CD14-positive monocyte (primary cell): ENCODE measurements at regions not wholly inside any gene's neighbourhood (a gene's known extent, or its start where the extent isn't known, plus 50 kb on each side); places are given as distances from the start of the nearest gene placed in this dataset.

Experiments
- DNase-seq, 3 donors: peaks; one replicate each; pipeline ENCODE4 v3.0.0-alpha.2; 2011 to 2022
- H2AFZ ChIP-seq: 2 replicates; pipeline ENCODE4 v1.6.0; 2012; ENCODE audit warnings: mild to moderate bottlenecking, low read depth, low read length, inconsistent platforms; ENCODE audit not compliant: insufficient read depth, poor library complexity, severe bottlenecking
- H3K27ac ChIP-seq, 2 donors: 1 replicate in 1 of 2; 2 replicates in 1 of 2; pipeline ENCODE4 v1.5.1; 2012 to 2013; ENCODE audit warnings: low read length in 2 of 2, control low read depth in 1 of 2, inconsistent platforms in 1 of 2, low read depth in 1 of 2, mild to moderate bottlenecking in 1 of 2
- H3K27me3 ChIP-seq, 2 donors: one replicate each; pipeline versions ENCODE4 v1.6.0 to v1.6.1; 2011 to 2013; ENCODE audit warnings: low read length in 2 of 2; ENCODE audit not compliant: control insufficient read depth in 2 of 2, insufficient read depth in 2 of 2
- H3K36me3 ChIP-seq, 2 donors: replicated peaks in 1 of 2; 1 replicate in 1 of 2; 2 replicates in 1 of 2; pipeline versions ENCODE4 v1.5.1 to v1.6.1; 2012 to 2013; ENCODE audit warnings: low read length in 2 of 2, control low read depth in 1 of 2, inconsistent platforms in 1 of 2, mild to moderate bottlenecking in 1 of 2; ENCODE audit not compliant: insufficient read depth in 2 of 2, control insufficient read depth in 1 of 2
- H3K4me1 ChIP-seq, 2 donors: 1 replicate in 1 of 2; 2 replicates in 1 of 2; pipeline versions ENCODE4 v1.5.1 to v1.6.1; 2012 to 2013; ENCODE audit warnings: low read length in 2 of 2, control low read depth in 1 of 2, inconsistent platforms in 1 of 2, mild to moderate bottlenecking in 1 of 2, moderate library complexity in 1 of 2; ENCODE audit not compliant: insufficient read depth in 2 of 2, control insufficient read depth in 1 of 2
- H3K4me2 ChIP-seq: replicated peaks from 2 replicates; pipeline ENCODE3; 2012; ENCODE audit warnings: low read length, moderate library complexity, mild to moderate bottlenecking; ENCODE audit not compliant: poor library complexity, severe bottlenecking; ENCODE audit errors: extremely low read depth
- H3K4me3 ChIP-seq, 3 experiments: fragments of 200-600 bp in 1 of 3; sonication (generic) in 1 of 3; replicated peaks in 1 of 3; 1 replicate in 2 of 3; 2 replicates in 1 of 3; pipeline ENCODE4 v1.5.1; 2011 to 2013; ENCODE audit warnings: low read length in 3 of 3, mild to moderate bottlenecking in 3 of 3, control low read depth in 2 of 3, low read depth in 2 of 3, inconsistent platforms in 1 of 3, moderate library complexity in 1 of 3
- H3K79me2 ChIP-seq: 2 replicates; pipeline ENCODE4 v1.6.0; 2012; ENCODE audit warnings: mild to moderate bottlenecking, control low read depth, inconsistent platforms, low read length, moderate library complexity; ENCODE audit not compliant: insufficient read depth
- H3K9ac ChIP-seq: 2 replicates; pipeline ENCODE4 v1.6.0; 2017; ENCODE audit warnings: low read length, mild to moderate bottlenecking; ENCODE audit not compliant: insufficient read depth, poor library complexity, severe bottlenecking
- H3K9me3 ChIP-seq, 2 donors: replicated peaks in 1 of 2; 1 replicate in 1 of 2; 2 replicates in 1 of 2; pipeline versions ENCODE4 v1.5.1 to v1.6.1; 2012 to 2013; ENCODE audit warnings: low read length in 2 of 2, control low read depth in 1 of 2; ENCODE audit not compliant: control insufficient read depth in 1 of 2, insufficient read depth in 1 of 2
- H4K20me1 ChIP-seq: 2 replicates; pipeline ENCODE4 v1.6.0; 2012; ENCODE audit warnings: mild to moderate bottlenecking, low read length, control low read depth, moderate library complexity; ENCODE audit not compliant: insufficient read depth
- H3K27ac Mint-ChIP-seq, 7 donors: one replicate each; pipeline ENCODE4 v1.8.0; 2020; ENCODE audit warnings: mild to moderate bottlenecking in 7 of 7, mixed read lengths in 7 of 7, moderate library complexity in 6 of 7, inconsistent platforms in 2 of 7
- H3K27me3 Mint-ChIP-seq, 3 donors: one replicate each; pipeline ENCODE4 v1.8.0; 2021 to 2022; ENCODE audit warnings: low read depth in 3 of 3, mild to moderate bottlenecking in 3 of 3, mixed read lengths in 3 of 3, moderate library complexity in 3 of 3, inconsistent platforms in 1 of 3
- H3K36me3 Mint-ChIP-seq, 2 donors: one replicate each; pipeline ENCODE4 v1.8.0; 2020; ENCODE audit warnings: mixed read lengths in 2 of 2, inconsistent platforms in 1 of 2, mild to moderate bottlenecking in 1 of 2
- H3K4me1 Mint-ChIP-seq: one replicate; pipeline ENCODE4 v1.8.0; 2020; ENCODE audit warnings: mild to moderate bottlenecking, mixed read lengths
- H3K4me3 Mint-ChIP-seq, 2 donors: one replicate each; pipeline ENCODE4 v1.8.0; 2020; ENCODE audit warnings: mild to moderate bottlenecking in 2 of 2, mixed read lengths in 2 of 2, moderate library complexity in 1 of 2
- H3K9me3 Mint-ChIP-seq, 7 donors: one replicate each; pipeline ENCODE4 v1.8.0; 2020 to 2022; ENCODE audit warnings: mixed read lengths in 7 of 7, mild to moderate bottlenecking in 6 of 7, moderate library complexity in 6 of 7, inconsistent platforms in 2 of 7
- whole genome bisulfite sequencing: methylation state at CpG from one replicate; pipeline ENCODE4 v1.1.5; 2013; ENCODE audit warnings: missing lambda C conversion rate; ENCODE audit not compliant: insufficient coverage; 5-methylcytosine and 5-hydroxymethylcytosine counted together
- intact Hi-C, 2 donors: fragments of 100-400 bp; cut with micrococcal nuclease; formaldehyde crosslinking; loops; one replicate each; pipeline versions ENCODE4 v1.15.0 to v1.15.1; 2023
- TF ChIP-seq, protein P1 (sequence below): fragments of 200-600 bp; IDR thresholded peaks from one replicate; pipeline ENCODE4 v1.8.0; 2022; ENCODE audit warnings: antibody characterized with exemption, mild to moderate bottlenecking

DNA sequence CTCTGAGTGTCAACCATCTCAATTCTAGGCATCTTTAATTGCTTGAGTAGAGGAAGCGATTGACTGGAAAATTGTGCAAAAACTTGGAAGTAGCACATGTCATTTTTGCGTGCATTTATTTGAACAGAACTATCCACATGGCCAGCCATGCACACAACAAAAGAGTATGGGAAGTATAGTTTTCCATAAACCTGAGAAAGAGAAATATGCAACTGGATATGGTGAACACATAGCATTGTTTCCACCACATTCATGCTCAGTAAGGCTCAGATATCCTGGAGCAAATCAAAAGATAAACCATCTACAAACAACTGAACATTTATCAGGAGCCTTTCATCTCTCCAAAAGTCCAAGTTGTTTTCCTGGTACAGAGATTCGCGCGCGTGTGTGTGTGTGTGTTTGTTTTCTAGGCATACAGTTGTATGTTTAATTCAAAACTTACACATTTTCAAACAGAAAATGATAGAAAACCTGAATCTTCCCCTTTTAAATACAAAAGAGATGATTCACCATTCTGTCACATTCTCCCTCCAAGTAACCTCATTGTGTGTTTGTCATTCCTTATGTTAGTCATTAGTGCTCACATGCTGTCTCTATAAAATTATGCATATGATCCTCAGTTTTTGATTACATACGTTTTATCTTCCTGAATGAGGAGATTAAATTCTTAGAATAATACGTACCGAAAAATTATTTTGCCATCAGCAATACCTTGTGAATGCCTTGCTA is 780.4 kb upstream of the NRXN1 start:
- Histone ChIP-seq H3K36me3 (no peaks in the 10 kb centered on the region), H3K4me2 (no peak overlapping the region), H3K27me3 (no peaks in the 10 kb centered on the region), H2AFZ (no peak overlapping the region), H3K27ac (no peak overlapping the region), H3K4me1 (no peaks in the 10 kb centered on the region), H4K20me1 (no peaks in the 10 kb centered on the region), H3K9ac (no peak overlapping the region), H3K4me3 (no peak overlapping the region), H3K79me2 (no peaks in the 10 kb centered on the region), H3K9me3 (no peaks in the 10 kb centered on the region)
- no peaks in the 10 kb centered on the region for H3K4me1 Mint-ChIP-seq
- H3K27ac Mint-ChIP-seq = no peak overlapping the region
- no peaks in the 10 kb centered on the region for H3K27me3 Mint-ChIP-seq
- intact Hi-C loops = no loop called here
- no CpG with 5 or more reads among the region's 9 CpGs for WGBS
- peaks cover 0 to 3% (median 0%) of the 10 kb centered on the region in 7 donors for H3K9me3 Mint-ChIP-seq
- H3K36me3 Mint-ChIP-seq = no peaks in the 10 kb centered on the region
- no peak for DNase-seq
- TF ChIP-seq, protein P1, sequence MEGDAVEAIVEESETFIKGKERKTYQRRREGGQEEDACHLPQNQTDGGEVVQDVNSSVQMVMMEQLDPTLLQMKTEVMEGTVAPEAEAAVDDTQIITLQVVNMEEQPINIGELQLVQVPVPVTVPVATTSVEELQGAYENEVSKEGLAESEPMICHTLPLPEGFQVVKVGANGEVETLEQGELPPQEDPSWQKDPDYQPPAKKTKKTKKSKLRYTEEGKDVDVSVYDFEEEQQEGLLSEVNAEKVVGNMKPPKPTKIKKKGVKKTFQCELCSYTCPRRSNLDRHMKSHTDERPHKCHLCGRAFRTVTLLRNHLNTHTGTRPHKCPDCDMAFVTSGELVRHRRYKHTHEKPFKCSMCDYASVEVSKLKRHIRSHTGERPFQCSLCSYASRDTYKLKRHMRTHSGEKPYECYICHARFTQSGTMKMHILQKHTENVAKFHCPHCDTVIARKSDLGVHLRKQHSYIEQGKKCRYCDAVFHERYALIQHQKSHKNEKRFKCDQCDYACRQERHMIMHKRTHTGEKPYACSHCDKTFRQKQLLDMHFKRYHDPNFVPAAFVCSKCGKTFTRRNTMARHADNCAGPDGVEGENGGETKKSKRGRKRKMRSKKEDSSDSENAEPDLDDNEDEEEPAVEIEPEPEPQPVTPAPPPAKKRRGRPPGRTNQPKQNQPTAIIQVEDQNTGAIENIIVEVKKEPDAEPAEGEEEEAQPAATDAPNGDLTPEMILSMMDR = no peak
- no peak overlapping the region for H3K4me3 Mint-ChIP-seq

DNA sequence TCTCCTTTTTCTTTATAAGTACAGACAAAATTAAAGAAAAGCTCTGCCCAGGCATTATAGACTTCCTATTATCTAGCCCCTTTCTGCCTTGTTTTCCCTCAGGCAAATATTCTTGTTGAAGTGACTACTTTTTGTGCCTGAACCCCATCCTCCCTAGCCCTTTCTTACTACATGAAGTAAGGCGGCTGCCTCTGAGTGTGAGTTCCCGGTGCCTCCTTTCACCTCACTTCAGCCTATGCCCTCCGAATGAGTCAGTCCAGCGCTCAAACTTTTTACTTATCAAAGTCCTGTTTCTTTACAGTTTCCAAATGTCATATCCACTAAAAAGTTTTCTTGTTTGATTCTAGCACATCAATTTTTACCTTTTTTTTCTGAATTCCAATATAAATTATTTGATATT is 778.3 kb upstream of the NRXN1 start:
- no peaks in the 10 kb centered on the region for H3K9me3 ChIP-seq
- H3K36me3 ChIP-seq = no peaks in the 10 kb centered on the region
- H2AFZ ChIP-seq = no peak overlapping the region
- TF ChIP-seq, protein P1 = no peak
- Mint-ChIP-seq H3K4me3 (no peak overlapping the region), H3K4me1 (no peaks in the 10 kb centered on the region), H3K9me3 (no peaks in the 10 kb centered on the region), H3K27ac (no peak overlapping the region), H3K27me3 (no peaks in the 10 kb centered on the region), H3K36me3 (no peaks in the 10 kb centered on the region)
- H3K9ac ChIP-seq = no peak overlapping the region
- H3K4me3 ChIP-seq = no peak overlapping the region
- WGBS = 94% methylated on average over 2 of the region's 4 CpGs
- H3K27me3 ChIP-seq = no peaks in the 10 kb centered on the region
- H4K20me1 ChIP-seq = no peaks in the 10 kb centered on the region
- intact Hi-C loops = no loop called here
- H3K27ac ChIP-seq = no peak overlapping the region
- H3K4me1 ChIP-seq = no peaks in the 10 kb centered on the region
- no peaks in the 10 kb centered on the region for H3K79me2 ChIP-seq
- DNase-seq = no peak
- no peak overlapping the region for H3K4me2 ChIP-seq
